ENCODE measurements at regions not wholly inside any gene's neighbourhood (a gene's known extent, or its start where the extent isn't known, plus 50 kb on each side); places are given as distances from the start of the nearest gene placed in this dataset.

GRCh38 chr5:143469125-143469524 lies 65.6 kb upstream of the NR3C1 start:
- no peak for DNase-seq (ENCODE audit: low spot score)
- Mint-ChIP-seq H3K4me3 (ENCODE audit: low read depth) (no peak overlapping the region), H3K27ac (no peak overlapping the region), H3K9me3 (no peaks in the 10 kb centered on the region), H3K4me1 (ENCODE audit: low read depth) (no peaks in the 10 kb centered on the region), H3K36me3 (ENCODE audit: low read depth) (no peaks in the 10 kb centered on the region), H3K27me3 (ENCODE audit: low read depth) (no peaks in the 10 kb centered on the region)
- intact Hi-C loops (cut with micrococcal nuclease) = no loop called here

DNA sequence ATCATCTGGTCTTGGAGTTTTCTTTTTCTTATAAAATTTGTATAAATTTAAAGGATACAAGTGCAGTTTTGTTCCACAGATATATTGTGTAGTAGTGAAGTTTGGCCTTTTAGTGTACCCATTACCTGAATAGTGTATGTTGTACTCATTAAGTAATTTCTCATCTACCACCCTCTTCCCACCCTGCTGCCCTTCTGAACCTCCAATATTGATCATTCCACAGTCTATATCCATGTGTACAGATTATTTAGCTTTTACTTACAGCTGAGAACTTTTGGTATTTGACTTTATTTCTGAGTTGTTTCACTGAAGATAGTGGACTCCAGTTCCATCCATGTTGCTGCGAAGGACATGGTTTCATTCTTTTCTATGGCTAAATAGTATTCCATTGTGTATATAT lies 63.1 kb upstream of the NR3C1 start:
- Mint-ChIP-seq H3K4me3 (ENCODE audit: low read depth) (no peak overlapping the region), H3K27ac (no peak overlapping the region), H3K27me3 (ENCODE audit: low read depth) (no peaks in the 10 kb centered on the region), H3K4me1 (ENCODE audit: low read depth) (no peaks in the 10 kb centered on the region), H3K9me3 (no peaks in the 10 kb centered on the region), H3K36me3 (ENCODE audit: low read depth) (no peaks in the 10 kb centered on the region)
- intact Hi-C loops (cut with micrococcal nuclease) = no loop called here
- DNase-seq (ENCODE audit: low spot score) = no peak

DNA sequence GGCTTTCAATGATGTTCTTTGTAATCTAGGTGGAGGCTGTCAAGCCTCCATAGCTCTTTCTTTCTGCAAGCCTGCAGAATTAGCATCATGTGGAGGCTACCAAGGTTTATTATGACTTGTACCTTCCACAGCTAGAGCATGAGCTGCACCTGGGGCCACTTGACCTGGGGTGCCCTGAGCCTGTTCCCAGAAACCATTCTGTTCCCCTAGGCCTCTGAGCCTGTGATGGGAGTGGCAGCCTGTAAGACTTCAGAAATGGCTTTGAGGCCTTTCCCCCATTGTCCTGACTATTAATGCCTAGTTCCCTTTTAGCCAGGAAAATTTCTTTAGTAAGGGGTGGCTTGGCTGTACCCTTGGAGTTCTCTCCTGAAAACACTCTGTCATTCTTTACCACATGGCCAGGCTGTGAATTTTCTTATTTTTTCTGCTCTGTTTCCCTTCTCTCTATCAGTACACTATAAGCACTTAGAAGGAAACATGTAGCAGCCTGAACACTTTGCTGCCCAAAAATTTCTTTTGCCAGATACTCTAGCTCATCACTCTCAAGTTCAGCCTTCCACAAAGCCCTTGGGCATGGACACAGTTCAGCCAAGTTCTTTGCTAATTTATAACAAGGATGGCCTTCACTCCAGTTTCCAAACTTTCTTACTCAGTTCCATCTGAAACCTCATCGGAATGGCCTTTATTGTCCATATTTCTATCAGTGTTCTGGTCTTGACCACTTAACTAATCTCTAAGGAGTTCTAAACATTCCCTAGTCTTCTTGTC lies 61.4 kb upstream of the NR3C1 start:
- Mint-ChIP-seq H3K4me1 (ENCODE audit: low read depth) (no peaks in the 10 kb centered on the region), H3K27me3 (ENCODE audit: low read depth) (no peaks in the 10 kb centered on the region), H3K9me3 (no peaks in the 10 kb centered on the region), H3K36me3 (ENCODE audit: low read depth) (no peaks in the 10 kb centered on the region), H3K27ac (no peak overlapping the region), H3K4me3 (ENCODE audit: low read depth) (no peak overlapping the region)
- no peak for DNase-seq (ENCODE audit: low spot score)
- intact Hi-C loops (cut with micrococcal nuclease) = no loop called here

- no peaks in the 10 kb centered on the region for H3K36me3 Mint-ChIP-seq (ENCODE audit: low read depth)
- intact Hi-C loops (cut with micrococcal nuclease) = no loop called here
- H3K4me3 Mint-ChIP-seq (ENCODE audit: low read depth) = no peak overlapping the region
- H3K4me1 Mint-ChIP-seq (ENCODE audit: low read depth) = no peaks in the 10 kb centered on the region
- H3K27ac Mint-ChIP-seq = no peak overlapping the region
- H3K27me3 Mint-ChIP-seq (ENCODE audit: low read depth) = peaks cover 2% of the 10 kb centered on the region
- H3K9me3 Mint-ChIP-seq = no peaks in the 10 kb centered on the region
- DNase-seq (ENCODE audit: low spot score) = no peak
Measured at GRCh38 chr5:143462431-143462830, 58.9 kb upstream of the NR3C1 start.

DNA sequence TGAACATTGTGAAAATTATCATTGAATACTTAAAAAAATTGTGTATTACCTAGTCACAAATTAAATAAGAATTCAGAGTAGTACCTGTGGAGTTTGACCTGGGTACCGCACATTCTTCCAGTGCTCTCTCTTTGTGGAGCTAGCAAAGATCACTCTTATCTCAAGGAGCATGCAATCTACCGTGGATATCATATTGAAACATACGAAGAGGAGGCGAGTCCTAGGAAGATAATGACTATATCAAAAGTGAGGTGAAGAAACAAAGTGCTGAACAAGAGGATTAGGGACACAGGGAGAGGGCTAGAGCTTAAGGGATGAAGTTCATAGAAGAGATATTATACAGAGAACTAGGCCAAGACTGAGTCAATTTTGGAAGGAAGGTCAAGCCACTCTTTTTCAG lies 55.9 kb upstream of the NR3C1 start:
- no peak overlapping the region for H3K4me3 Mint-ChIP-seq (ENCODE audit: low read depth)
- no peaks in the 10 kb centered on the region for H3K9me3 Mint-ChIP-seq
- H3K36me3 Mint-ChIP-seq (ENCODE audit: low read depth) = no peaks in the 10 kb centered on the region
- no peak for DNase-seq (ENCODE audit: low spot score)
- H3K27ac Mint-ChIP-seq = no peak overlapping the region
- H3K27me3 Mint-ChIP-seq (ENCODE audit: low read depth) = peaks cover 2% of the 10 kb centered on the region
- no peaks in the 10 kb centered on the region for H3K4me1 Mint-ChIP-seq (ENCODE audit: low read depth)
- intact Hi-C loops (cut with micrococcal nuclease) = no loop called here

DNA sequence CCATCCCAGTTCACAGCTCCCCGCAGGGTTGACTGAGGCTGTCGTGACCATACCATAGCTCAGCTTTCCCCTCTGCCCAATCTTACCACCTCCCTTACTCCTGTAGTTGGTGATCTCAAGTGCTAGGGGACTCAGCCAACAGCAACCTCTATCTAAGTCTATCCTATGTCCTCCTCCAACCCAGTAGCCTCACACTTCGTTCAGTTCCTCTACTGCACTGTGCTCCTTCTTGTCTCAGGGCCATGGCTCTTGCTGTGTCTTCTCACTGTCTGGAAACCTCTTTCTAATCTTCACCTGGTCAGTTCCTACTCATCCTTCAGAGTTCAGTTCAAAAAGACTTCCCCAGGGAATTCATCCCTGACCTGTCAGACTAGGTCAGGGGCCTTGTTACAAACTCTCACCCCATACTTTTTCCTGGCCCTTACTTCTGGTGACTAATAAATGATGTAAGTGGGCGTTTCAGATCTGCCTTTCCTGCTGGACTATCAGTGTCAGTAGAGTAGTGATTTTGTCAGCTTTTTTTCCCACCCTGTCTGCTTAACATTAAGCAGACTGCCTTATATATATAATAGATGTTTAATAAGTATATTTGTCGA lies 53.6 kb upstream of the NR3C1 start:
- no peak overlapping the region for H3K4me3 Mint-ChIP-seq (ENCODE audit: low read depth)
- intact Hi-C loops (cut with micrococcal nuclease) = no loop called here
- no peaks in the 10 kb centered on the region for H3K9me3 Mint-ChIP-seq
- H3K27ac Mint-ChIP-seq = no peak overlapping the region
- no peaks in the 10 kb centered on the region for H3K36me3 Mint-ChIP-seq (ENCODE audit: low read depth)
- H3K4me1 Mint-ChIP-seq (ENCODE audit: low read depth) = no peaks in the 10 kb centered on the region
- H3K27me3 Mint-ChIP-seq (ENCODE audit: low read depth) = peaks cover 2% of the 10 kb centered on the region
- DNase-seq (ENCODE audit: low spot score) = no peak

- intact Hi-C loops (cut with micrococcal nuclease) = loop anchor here (5.0 kb wide), 1 partner anchor 357 kb away; the partner anchor contains the start of gene HMHB1
- H3K4me1 Mint-ChIP-seq (ENCODE audit: low read depth) = no peaks in the 10 kb centered on the region
Measured at GRCh38 chr5:143454936-143455516, 51.5 kb upstream of the NR3C1 start.

GRCh38 chr5:143453720-143454119 lies 50.2 kb upstream of the NR3C1 start:
- Mint-ChIP-seq H3K4me1 (ENCODE audit: low read depth) (peaks cover under 1% of the 10 kb centered on the region), H3K36me3 (ENCODE audit: low read depth) (no peaks in the 10 kb centered on the region), H3K4me3 (ENCODE audit: low read depth) (no peak overlapping the region), H3K27ac (no peak overlapping the region), H3K9me3 (no peaks in the 10 kb centered on the region), H3K27me3 (ENCODE audit: low read depth) (no peaks in the 10 kb centered on the region)
- no peak for DNase-seq (ENCODE audit: low spot score)
- intact Hi-C loops (cut with micrococcal nuclease) = loop anchor here (5.0 kb wide), 1 partner anchor 359 kb away; the partner anchor contains the start of gene HMHB1

More at GRCh38 chr5:143454936-143455516, 51.5 kb upstream of the NR3C1 start:
- Mint-ChIP-seq H3K4me3 (ENCODE audit: low read depth) (no peak overlapping the region), H3K27ac (no peak overlapping the region), H3K27me3 (ENCODE audit: low read depth) (peaks cover 2% of the 10 kb centered on the region), H3K36me3 (ENCODE audit: low read depth) (no peaks in the 10 kb centered on the region), H3K9me3 (no peaks in the 10 kb centered on the region)
- DNase-seq (ENCODE audit: low spot score) = no peak

Data from activated T-helper 2 cell treated with anti-CD3 and anti-CD28 coated beads, Interferon-gamma antibody, Interleukin-2, Interleukin-4, amounts not matched to agents 10 μg/mL and 5 μg/mL and 100 μg/mL, durations not matched to agents 14 hours and 24 hours and 36 hours (primary cell).